Adrenal gland (tissue), 9 donors: ENCODE measurements at regions not wholly inside any gene's neighbourhood (a gene's known extent, or its start where the extent isn't known, plus 50 kb on each side); places are given as distances from the start of the nearest gene placed in this dataset.

Source experiments
- DNase-seq, 7 donors: peaks; one replicate each; pipeline ENCODE4 v3.0.0-alpha.2; 2019 to 2020
- H3K27ac ChIP-seq, 5 donors: fragments of 200-600 bp; sonication (generic) in 4 of 5; 1 replicate in 3 of 5; 2 replicates in 2 of 5; pipeline versions ENCODE4 v1.5.1 to v1.8.0; 2016 to 2020; ENCODE audit warnings: mild to moderate bottlenecking in 1 of 5
- H3K27me3 ChIP-seq: fragments of 200-600 bp; 2 replicates; pipeline ENCODE4 v1.8.0; 2021
- H3K36me3 ChIP-seq, 2 donors: fragments of 200-600 bp; replicated peaks in 1 of 2; 1 replicate in 1 of 2; 2 replicates in 1 of 2; pipeline versions ENCODE4 v1.5.1 to v1.8.0; 2018 to 2022
- H3K4me1 ChIP-seq, 2 donors: fragments of 200-600 bp; replicated peaks in 1 of 2; 1 replicate in 1 of 2; 2 replicates in 1 of 2; pipeline versions ENCODE4 v1.5.1 to v1.8.0; 2018 to 2021
- H3K4me3 ChIP-seq, 4 donors: fragments of 200-600 bp; sonication (generic) in 3 of 4; one replicate each; pipeline ENCODE4 v1.5.1; 2016 to 2018
- H3K9me3 ChIP-seq, 3 donors: fragments of 200-600 bp; sonication (generic) in 1 of 3; replicated peaks in 1 of 3; 1 replicate in 2 of 3; 2 replicates in 1 of 3; pipeline versions ENCODE4 v1.5.1 to v1.8.0; 2016 to 2021
- CTCF ChIP-seq, 6 experiments: fragments of 450-650 bp in 4 of 6; fragments of 200-600 bp in 2 of 6; sonication (generic) in 1 of 6; IDR thresholded peaks; 1 replicate in 5 of 6; 2 replicates in 1 of 6; pipeline versions ENCODE4 v1.5.1 to v1.8.0; 2016 to 2021; ENCODE audit warnings: antibody characterized with exemption in 6 of 6, mild to moderate bottlenecking in 2 of 6, moderate library complexity in 1 of 6
- POLR2A ChIP-seq, 2 donors: fragments of 450-650 bp; IDR thresholded peaks; one replicate each; pipeline ENCODE4 v1.6.1; 2017; ENCODE audit warnings: antibody characterized with exemption in 2 of 2, mild to moderate bottlenecking in 2 of 2, moderate library complexity in 1 of 2
- WGBS, 4 donors: extraction: QIAGEN DNeasy Blood & Tissue Kit in 2 of 4; methylation state at CpG; one replicate each; pipeline versions ENCODE4 v1.1.5 to v1.1.7; 2013 to 2017; 5-methylcytosine and 5-hydroxymethylcytosine counted together
- intact Hi-C, 2 donors: fragments of 100-400 bp; cut with DNase I; formaldehyde crosslinking; loops; one replicate each; pipeline versions ENCODE4 v1.14.1 to v1.15.0; 2022 to 2023
- donor health status: healthy with polysubstance abuse.
- donor health status: Bipolar disorder and iron deficiency.
- donor health status: DM: yes; HTN: yes; CAD: no.
- donor health status: DM: no; HTN: no; CAD: no.
- donor health status: DM: no; HTN: no; CAD: no.

GRCh38 chr18:33517950-33518349 is 60.1 kb upstream of the ASXL3 start:
- no peak overlapping the region for H3K4me3 ChIP-seq
- no peaks in the 10 kb centered on the region for H3K27me3 ChIP-seq
- H3K9me3 ChIP-seq: no peaks in the 10 kb centered on the region
- TF ChIP-seq POLR2A (IDR thresholded peaks at IDR 0.05): no peak
- no peak for TF ChIP-seq CTCF (IDR thresholded peaks at IDR 0.05)
- no peaks in the 10 kb centered on the region for H3K4me1 ChIP-seq
- no peak overlapping the region for H3K27ac ChIP-seq
- no peaks in the 10 kb centered on the region for H3K36me3 ChIP-seq
- DNase-seq: no peak
- intact Hi-C loops: no loop called here

- Histone ChIP-seq H3K4me3 (no peak overlapping the region), H3K4me1 (no peaks in the 10 kb centered on the region), H3K27ac (no peak overlapping the region), H3K9me3 (no peaks in the 10 kb centered on the region), H3K36me3 (no peaks in the 10 kb centered on the region), H3K27me3 (no peaks in the 10 kb centered on the region)
- TF ChIP-seq CTCF (IDR thresholded peaks at IDR 0.05) (no peak), POLR2A (IDR thresholded peaks at IDR 0.05) (no peak)
- intact Hi-C loops: no loop called here
- no peak for DNase-seq
These were observed 65.0 kb upstream of the ASXL3 start for GRCh38 chr18:33513027-33513426.

- intact Hi-C loops: no loop called here
- no peak for DNase-seq
- WGBS, 4 donors: 52 to 63% (median 55%) methylated on average over 1 of the region's 1 CpG
- Histone ChIP-seq H3K9me3 (no peaks in the 10 kb centered on the region), H3K4me1 (no peaks in the 10 kb centered on the region), H3K27me3 (no peaks in the 10 kb centered on the region), H3K27ac (no peak overlapping the region), H3K4me3 (no peak overlapping the region), H3K36me3 (no peaks in the 10 kb centered on the region)
- no peak for TF ChIP-seq CTCF (IDR thresholded peaks at IDR 0.05)
These were observed 66.5 kb upstream of the CCDC178 start for GRCh38 chr18:33507019-33507418.

GRCh38 chr18:33505798-33506197 is 65.3 kb upstream of the CCDC178 start:
- no peaks in the 10 kb centered on the region for H3K36me3 ChIP-seq
- no peak for DNase-seq
- H3K9me3 ChIP-seq: no peaks in the 10 kb centered on the region
- H3K4me3 ChIP-seq: no peak overlapping the region
- intact Hi-C loops: no loop called here
- H3K27me3 ChIP-seq: no peaks in the 10 kb centered on the region
- TF ChIP-seq CTCF (IDR thresholded peaks at IDR 0.05) (no peak), POLR2A (IDR thresholded peaks at IDR 0.05) (no peak)
- H3K27ac ChIP-seq: no peak overlapping the region
- H3K4me1 ChIP-seq: no peaks in the 10 kb centered on the region

GRCh38 chr18:33505297-33505696 is 64.8 kb upstream of the CCDC178 start:
- Histone ChIP-seq H3K4me3 (no peak overlapping the region), H3K4me1 (no peaks in the 10 kb centered on the region), H3K36me3 (no peaks in the 10 kb centered on the region), H3K27me3 (no peaks in the 10 kb centered on the region), H3K27ac (no peak overlapping the region), H3K9me3 (no peaks in the 10 kb centered on the region)
- no peak for TF ChIP-seq POLR2A (IDR thresholded peaks at IDR 0.05)
- TF ChIP-seq CTCF (IDR thresholded peaks at IDR 0.05): no peak
- intact Hi-C loops: no loop called here
- 39 to 69% (median 65%) methylated on average over 2 of the region's 2 CpGs for WGBS, 4 donors
- no peak for DNase-seq
